GM12864 (cell line): ENCODE measurements at regions not wholly inside any gene's neighbourhood (a gene's known extent, or its start where the extent isn't known, plus 50 kb on each side); places are given as distances from the start of the nearest gene placed in this dataset.
"Not testable (repeated sequence)": the region's sequence is repeated elsewhere in the genome, so short reads cannot be mapped to it uniquely, and the experiment has no call there.

Experiments used
- DNase-seq: peaks from one replicate; pipeline ENCODE4 v3.0.0-alpha.2; 2011; ENCODE audit warnings: low read depth
- H3K4me3 ChIP-seq: 2 replicates; pipeline ENCODE4 v1.5.1; 2011; ENCODE audit warnings: mild to moderate bottlenecking, low read depth, low read length, control low read depth
- TF ChIP-seq, protein P1 (sequence below): IDR thresholded peaks from 2 replicates; pipeline ENCODE4 v1.5.1; 2011; ENCODE audit warnings: low read depth, mild to moderate bottlenecking, moderate library complexity, low read length, control low read depth, inconsistent platforms; ENCODE audit errors: missing control alignments

DNA sequence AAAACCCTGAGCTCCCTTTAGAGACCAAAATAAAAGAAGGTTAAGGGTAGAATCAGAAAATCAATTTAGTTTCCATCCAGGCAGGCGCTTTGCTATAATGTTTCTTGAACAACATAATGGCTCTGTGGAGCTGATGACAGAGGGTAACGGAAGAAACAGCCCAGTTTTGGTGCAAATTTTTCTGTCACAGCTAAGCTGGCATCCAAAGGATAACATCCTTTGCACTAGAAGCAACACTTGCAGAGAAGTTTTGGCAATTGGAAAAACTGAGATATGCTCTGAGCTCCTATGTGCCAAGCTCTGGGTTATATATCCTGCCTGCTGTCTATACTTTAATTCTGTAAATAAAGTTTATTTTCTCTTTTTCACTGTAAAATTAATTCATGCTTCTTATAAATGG lies 495.3 kb upstream of the API5 start:
- H3K4me3 ChIP-seq: no peak overlapping the region
- DNase-seq: no peak
- TF ChIP-seq, protein P1, sequence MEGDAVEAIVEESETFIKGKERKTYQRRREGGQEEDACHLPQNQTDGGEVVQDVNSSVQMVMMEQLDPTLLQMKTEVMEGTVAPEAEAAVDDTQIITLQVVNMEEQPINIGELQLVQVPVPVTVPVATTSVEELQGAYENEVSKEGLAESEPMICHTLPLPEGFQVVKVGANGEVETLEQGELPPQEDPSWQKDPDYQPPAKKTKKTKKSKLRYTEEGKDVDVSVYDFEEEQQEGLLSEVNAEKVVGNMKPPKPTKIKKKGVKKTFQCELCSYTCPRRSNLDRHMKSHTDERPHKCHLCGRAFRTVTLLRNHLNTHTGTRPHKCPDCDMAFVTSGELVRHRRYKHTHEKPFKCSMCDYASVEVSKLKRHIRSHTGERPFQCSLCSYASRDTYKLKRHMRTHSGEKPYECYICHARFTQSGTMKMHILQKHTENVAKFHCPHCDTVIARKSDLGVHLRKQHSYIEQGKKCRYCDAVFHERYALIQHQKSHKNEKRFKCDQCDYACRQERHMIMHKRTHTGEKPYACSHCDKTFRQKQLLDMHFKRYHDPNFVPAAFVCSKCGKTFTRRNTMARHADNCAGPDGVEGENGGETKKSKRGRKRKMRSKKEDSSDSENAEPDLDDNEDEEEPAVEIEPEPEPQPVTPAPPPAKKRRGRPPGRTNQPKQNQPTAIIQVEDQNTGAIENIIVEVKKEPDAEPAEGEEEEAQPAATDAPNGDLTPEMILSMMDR: no peak

DNA sequence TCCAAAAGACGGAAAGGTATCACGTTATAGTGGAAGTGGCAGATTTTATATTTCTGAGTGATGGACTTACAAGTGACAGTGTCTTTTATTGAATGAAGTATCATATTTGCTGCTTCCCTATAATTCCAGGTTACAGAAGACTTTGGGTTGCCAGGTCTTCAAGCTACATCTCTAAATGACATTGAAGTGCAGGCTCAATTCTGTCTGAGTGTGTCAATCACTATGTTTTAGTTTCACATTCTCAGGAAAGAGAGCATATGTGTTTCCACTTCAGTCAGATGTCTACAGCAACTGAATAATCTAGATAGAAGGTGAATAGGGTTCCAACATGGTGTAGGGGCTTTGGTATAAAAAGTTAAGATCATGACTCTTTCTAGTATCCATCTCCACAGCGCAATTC lies 492.7 kb upstream of the API5 start:
- DNase-seq: no peak
- TF ChIP-seq, protein P1: no peak
- no peak overlapping the region for H3K4me3 ChIP-seq

DNA sequence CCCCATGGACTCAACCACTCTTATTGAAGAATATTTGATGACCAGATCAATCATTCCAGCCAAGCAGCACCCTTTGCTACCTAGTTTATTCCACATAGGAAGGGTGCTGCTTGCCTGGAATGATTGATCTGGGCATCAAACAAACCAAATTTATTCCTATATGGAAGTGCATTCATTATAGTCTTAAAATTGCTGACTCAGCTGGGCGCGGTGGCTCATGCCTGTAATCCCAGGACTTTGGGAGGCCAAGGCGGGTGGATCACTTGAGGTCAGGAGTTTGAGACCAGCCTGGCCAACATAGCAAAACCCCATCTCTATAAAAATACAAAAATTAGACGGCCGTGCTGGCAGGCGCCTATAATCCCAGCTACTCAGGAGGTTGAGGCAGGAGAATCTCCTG lies 489.6 kb upstream of the API5 start:
- not testable (repeated sequence) for DNase-seq

DNA sequence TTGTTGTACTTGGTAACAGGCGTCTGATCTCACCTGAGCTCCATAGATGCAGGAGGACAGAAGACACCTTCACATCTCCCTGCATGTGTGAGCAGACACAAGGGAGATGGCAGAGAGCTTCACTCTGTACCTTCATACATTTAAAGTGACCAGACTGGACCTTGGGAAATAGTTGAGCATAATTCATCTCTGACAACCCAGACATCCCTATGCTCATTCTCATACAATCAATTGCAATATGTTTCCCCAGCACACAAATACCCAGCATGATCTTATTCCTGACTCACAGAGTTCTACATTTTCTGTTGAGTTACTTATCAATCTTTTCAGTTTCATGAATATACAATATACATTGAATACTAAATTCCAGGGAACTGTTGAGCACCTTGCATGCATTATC lies 488.2 kb upstream of the API5 start:
- DNase-seq: no peak
- TF ChIP-seq, protein P1: no peak
- no peak overlapping the region for H3K4me3 ChIP-seq

More for the DNA sequence above, 489.6 kb upstream of the API5 start:
- not testable (repeated sequence) for H3K4me3 ChIP-seq

DNA sequence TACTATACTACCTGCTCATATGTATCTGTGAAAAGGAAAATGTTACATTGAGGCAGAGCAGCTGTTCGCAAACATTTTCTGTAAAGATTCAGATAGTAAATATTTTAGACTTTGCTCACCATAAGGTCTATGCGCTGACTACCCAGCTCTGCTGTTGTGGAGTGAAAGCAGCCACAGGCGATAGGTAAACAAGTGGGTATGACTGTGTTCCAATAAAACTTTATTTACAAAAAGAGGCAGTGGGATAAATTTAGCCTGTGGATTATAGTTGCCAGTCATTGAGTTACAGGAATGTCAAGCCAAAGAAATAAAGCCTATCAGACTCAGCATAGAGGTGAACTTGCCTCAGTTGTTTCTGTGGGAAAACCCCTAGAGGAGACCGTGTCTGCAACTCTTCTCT lies 487.7 kb upstream of the API5 start:
- no peak overlapping the region for H3K4me3 ChIP-seq
- TF ChIP-seq, protein P1: no peak
- DNase-seq: no peak

DNA sequence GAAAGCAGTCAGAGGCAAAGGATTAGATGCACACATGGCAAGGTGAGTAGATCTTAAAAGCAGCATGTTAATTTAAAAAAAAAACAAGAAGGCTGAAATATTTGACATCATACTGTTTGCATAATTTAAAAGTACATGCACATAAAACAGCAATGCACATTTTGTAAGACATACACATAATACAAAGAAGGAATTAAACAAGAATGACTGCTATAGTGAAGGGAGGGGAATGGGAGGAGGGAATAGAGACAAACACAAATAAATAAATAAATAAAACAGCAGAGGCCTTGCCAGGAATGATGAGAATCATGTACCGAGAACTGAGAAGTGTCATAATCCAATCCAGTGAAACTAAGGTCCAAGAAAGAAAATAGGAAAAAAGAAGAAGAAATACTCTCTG lies 486.2 kb upstream of the API5 start:
- TF ChIP-seq, protein P1: no peak
- no peak for DNase-seq
- no peak overlapping the region for H3K4me3 ChIP-seq

DNA sequence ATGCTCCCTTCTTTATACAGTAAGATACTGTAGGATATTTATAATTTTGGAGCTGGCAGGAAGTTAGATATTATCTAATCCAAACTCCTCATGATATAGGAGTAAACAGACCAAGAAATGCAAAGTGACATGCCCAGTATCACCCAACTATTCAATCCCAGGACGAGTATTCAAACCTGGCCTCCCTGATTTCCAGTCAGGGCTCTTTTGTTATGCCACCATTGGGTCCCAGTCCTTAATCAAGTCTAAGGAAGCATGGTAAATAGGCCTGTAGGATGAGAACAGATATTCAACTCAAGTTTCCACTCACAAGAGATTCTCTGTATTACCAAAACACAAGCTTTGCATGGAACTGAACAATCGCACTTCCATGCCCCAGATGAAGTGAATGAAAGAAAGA lies 484.0 kb upstream of the API5 start:
- no peak overlapping the region for H3K4me3 ChIP-seq
- TF ChIP-seq, protein P1: no peak
- DNase-seq: no peak

DNA sequence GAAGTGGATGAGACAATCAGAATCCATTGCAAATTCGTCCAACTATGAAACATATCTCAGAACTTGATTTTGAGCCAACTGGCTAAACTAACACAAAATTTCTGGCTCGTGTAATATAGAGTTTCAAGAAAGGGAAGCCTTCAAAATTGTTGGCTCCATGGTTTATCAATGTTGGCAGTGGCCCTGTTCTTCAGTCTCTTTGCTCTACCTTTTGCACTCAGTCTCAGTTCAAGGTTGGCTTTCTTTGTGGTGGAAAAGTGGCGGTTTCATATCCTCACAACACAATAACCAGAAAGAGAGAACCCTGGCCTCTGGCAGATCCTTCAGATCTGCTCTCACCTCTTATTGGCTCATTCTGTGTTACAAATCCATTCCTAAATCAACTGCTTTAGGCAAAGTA lies 473.8 kb upstream of the API5 start:
- DNase-seq: no peak
- no peak overlapping the region for H3K4me3 ChIP-seq
- TF ChIP-seq, protein P1: no peak
